HCT116 (cell line): ENCODE measurements at regions not wholly inside any gene's neighbourhood (a gene's known extent, or its start where the extent isn't known, plus 50 kb on each side); places are given as distances from the start of the nearest gene placed in this dataset.

Experiments
- ATAC-seq: fragments of 200-7000 bp; cut with Tn5 transposase; 2 replicates; pipeline ENCODE4 v1.9.1; 2020; ENCODE audit warnings: mild to moderate bottlenecking, moderate library complexity
- BruUV-seq: library from RNA; stranded (reverse); fragments of 400-500 nt; replicated peaks from 2 replicates; lab custom pipeline; 2021; lab: Mats Ljungman, UMichigan
- CTCF ChIA-PET: fragments of 300-600 bp; sonication (Branson Sonifier 250); formaldehyde crosslinking; loops from one replicate; lab custom pipeline; 2021; ENCODE audit warnings: antibody characterized with exemption; lab: Charles Lee
- POLR2A ChIA-PET: fragments of 300-600, 350-600 bp; sonication (Branson Sonifier 250); formaldehyde crosslinking; loops from one replicate; lab custom pipeline; 2021; ENCODE audit warnings: antibody characterized with exemption; lab: Charles Lee
- RAD21 ChIA-PET, 2 experiments: fragments of 300-600 bp; sonication (Branson Sonifier 250); formaldehyde crosslinking; loops; one replicate each; lab custom pipeline; 2023; ENCODE audit warnings: low total read pairs in 2 of 2; ENCODE audit not compliant: uncharacterized antibody in 2 of 2, unreplicated experiment in 2 of 2, low non-redundant PET in 1 of 2; lab: Charles Lee
- DNase-seq: peaks from one replicate; pipeline ENCODE4 v3.0.0-alpha.2; 2010; ENCODE audit warnings: low read depth, low spot score
- H2AFZ ChIP-seq: fragments of 200-600 bp; shearing (Covaris generic), sonication (generic); 2 replicates; pipeline ENCODE4 v1.6.1; 2017; ENCODE audit warnings: low read depth, mixed run types, mixed read lengths, antibody characterized with exemption, low read length; ENCODE audit not compliant: poor library complexity, severe bottlenecking
- H3K27ac ChIP-seq: 2 replicates; pipeline ENCODE4 v1.5.1; 2012; ENCODE audit warnings: low read depth, low read length
- H3K27me3 ChIP-seq: fragments of 200-600 bp; sonication (generic); 2 replicates; pipeline ENCODE4 v1.6.1; 2016; ENCODE audit warnings: mixed run types, low read length, mixed read lengths; ENCODE audit not compliant: insufficient read depth
- H3K36me3 ChIP-seq, 2 experiments: fragments of 200-500 bp in 1 of 2; fragments of 200-600 bp in 1 of 2; sonication (Bioruptor generic) in 1 of 2; sonication (generic) in 1 of 2; 2 replicates each; pipeline versions ENCODE4 v1.5.1 to v1.6.1; 2014 to 2016; ENCODE audit warnings: low read length in 2 of 2, inconsistent platforms in 1 of 2, mixed read lengths in 1 of 2, mixed run types in 1 of 2; ENCODE audit not compliant: insufficient read depth in 2 of 2, control insufficient read depth in 1 of 2
- H3K4me1 ChIP-seq, 2 experiments: fragments of 200-600 bp in 1 of 2; sonication (generic) in 1 of 2; 2 replicates each; pipeline versions ENCODE4 v1.5.1 to v1.6.1; 2012 to 2017; ENCODE audit warnings: low read length in 2 of 2, inconsistent platforms in 1 of 2, mild to moderate bottlenecking in 1 of 2, mixed read lengths in 1 of 2, mixed run types in 1 of 2, moderate library complexity in 1 of 2; ENCODE audit not compliant: insufficient read depth in 2 of 2, control insufficient read depth in 1 of 2
- H3K4me2 ChIP-seq: fragments of 200-600 bp; sonication (generic); 2 replicates; pipeline ENCODE4 v1.6.1; 2017; ENCODE audit warnings: mixed run types, low read length, mixed read lengths
- H3K4me3 ChIP-seq, 2 experiments: fragments of 200-600 bp in 1 of 2; sonication (generic) in 1 of 2; replicated peaks in 1 of 2; 2 replicates each; pipeline ENCODE4 v1.5.1; 2011 to 2016; ENCODE audit warnings: low read length in 2 of 2, control low read depth in 1 of 2, low read depth in 1 of 2, mild to moderate bottlenecking in 1 of 2, mixed read lengths in 1 of 2, mixed run types in 1 of 2
- H3K79me2 ChIP-seq: fragments of 200-600 bp; sonication (generic); 2 replicates; pipeline ENCODE4 v1.6.1; 2017; ENCODE audit warnings: mild to moderate bottlenecking, mixed run types, low read length, moderate library complexity, mixed read lengths; ENCODE audit not compliant: insufficient read depth
- H3K9ac ChIP-seq: fragments of 200-600 bp; sonication (generic); 2 replicates; pipeline ENCODE4 v1.6.1; 2016; ENCODE audit warnings: low read length, mixed read lengths
- H3K9me2 ChIP-seq: fragments of 200-600 bp; sonication (generic), shearing (Covaris generic); 2 replicates; pipeline ENCODE4 v1.6.1; 2017; ENCODE audit warnings: mixed run types, mild to moderate bottlenecking, moderate library complexity; ENCODE audit not compliant: insufficient read depth
- H3K9me3 ChIP-seq, 2 experiments: fragments of 200-500 bp in 1 of 2; fragments of 200-600 bp in 1 of 2; sonication (Bioruptor generic) in 1 of 2; sonication (generic) in 1 of 2; 2 replicates each; pipeline ENCODE4 v1.6.1; 2014 to 2017; ENCODE audit warnings: low read length in 2 of 2, mixed read lengths in 2 of 2, inconsistent platforms in 1 of 2, low read depth in 1 of 2, mild to moderate bottlenecking in 1 of 2, mixed run types in 1 of 2, moderate library complexity in 1 of 2; ENCODE audit not compliant: control insufficient read depth in 1 of 2, insufficient read depth in 1 of 2
- H4K20me1 ChIP-seq: fragments of 200-600 bp; sonication (generic), shearing (Covaris generic); 2 replicates; pipeline ENCODE4 v1.6.1; 2017; ENCODE audit warnings: mixed run types, mild to moderate bottlenecking, moderate library complexity; ENCODE audit not compliant: insufficient read depth
- CBX3 ChIP-seq: IDR thresholded peaks from 2 replicates; pipeline ENCODE4 v1.6.1; 2012; ENCODE audit warnings: low read depth
- ELF1 ChIP-seq: IDR thresholded peaks from 2 replicates; pipeline ENCODE4 v1.6.1; 2012; ENCODE audit warnings: low read depth, borderline replicate concordance
- EZH2 ChIP-seq: fragments of 200-600 bp; sonication (generic); IDR thresholded peaks from 2 replicates; pipeline ENCODE4 v1.6.1; 2017; ENCODE audit warnings: antibody characterized with exemption, mixed run types
- FOSL1 ChIP-seq: IDR thresholded peaks from 2 replicates; pipeline ENCODE4 v1.6.1; 2012; ENCODE audit warnings: low read depth
- JUND ChIP-seq: IDR thresholded peaks from 2 replicates; pipeline ENCODE4 v1.6.1; 2012
- POLR2A ChIP-seq: IDR thresholded peaks from 2 replicates; pipeline ENCODE4 v1.7.0; 2011; ENCODE audit warnings: borderline replicate concordance; ENCODE audit not compliant: insufficient read depth, insufficient read length; ENCODE audit errors: extremely low read depth
- SIN3A ChIP-seq: IDR thresholded peaks from 2 replicates; pipeline ENCODE4 v1.6.1; 2012; ENCODE audit warnings: low read depth
- SP1 ChIP-seq: IDR thresholded peaks from 2 replicates; pipeline ENCODE4 v1.6.1; 2012; ENCODE audit warnings: low read depth
- SRF ChIP-seq: IDR thresholded peaks from 2 replicates; pipeline ENCODE4 v1.6.1; 2012; ENCODE audit warnings: low read depth
- ZNF274 ChIP-seq: fragments of 200-500 bp; sonication (Bioruptor generic); IDR thresholded peaks from 2 replicates; pipeline ENCODE4 v1.6.1; 2014; ENCODE audit warnings: mild to moderate bottlenecking, low read depth, low read length, inconsistent platforms
- intact Hi-C: fragments of 100-400 bp; cut with micrococcal nuclease; formaldehyde crosslinking; loops from 2 replicates; pipeline ENCODE4 v1.10.0; 2022
- TF ChIP-seq, protein P1 (sequence below): IDR thresholded peaks from 2 replicates; pipeline ENCODE4 v1.6.1; 2012
- TF ChIP-seq, protein P2 (sequence below): IDR thresholded peaks from 2 replicates; pipeline ENCODE4 v1.6.1; 2012; ENCODE audit warnings: low read depth
- TF ChIP-seq, protein P3 (sequence below), 3 experiments: fragments of 200-600 bp in 1 of 3; sonication (generic) in 1 of 3; IDR thresholded peaks in 2 of 3; conservative IDR thresholded peaks in 1 of 3; 2 replicates each; pipeline ENCODE4 v1.5.1; 2012 to 2017; ENCODE audit warnings: low read depth in 2 of 3, low read length in 2 of 3, antibody characterized with exemption in 1 of 3, borderline replicate concordance in 1 of 3, control low read depth in 1 of 3, mild to moderate bottlenecking in 1 of 3, mixed read lengths in 1 of 3, mixed run types in 1 of 3, moderate library complexity in 1 of 3; ENCODE audit not compliant: insufficient read depth in 1 of 3

DNA sequence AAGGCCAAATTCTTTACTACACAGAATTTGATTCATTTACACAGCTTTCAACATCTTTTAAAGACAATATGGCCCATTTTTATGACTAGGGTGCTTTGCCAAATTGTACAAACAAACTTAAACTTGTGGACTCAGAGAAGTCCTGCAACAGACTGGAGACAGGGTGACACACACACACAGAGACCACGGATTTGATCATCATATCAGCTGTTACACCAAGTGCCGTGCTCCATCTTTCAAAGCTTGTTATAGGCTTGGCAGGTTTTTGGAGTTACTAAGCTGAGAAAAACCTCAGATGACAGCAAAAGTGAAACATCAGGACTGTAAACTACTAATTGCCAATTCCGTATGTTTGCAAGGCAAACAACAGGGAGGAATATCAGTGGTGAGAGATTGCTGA is 811.7 kb downstream of the GALC start:
- intact Hi-C loops, result no loop called here
- H3K36me3 ChIP-seq, result no peaks in the 10 kb centered on the region
- no peak overlapping the region for H3K4me2 ChIP-seq
- POLR2A ChIA-PET, result no interaction called here
- TF ChIP-seq FOSL1, result no peak
- no peak for TF ChIP-seq CBX3
- no peak for TF ChIP-seq JUND
- TF ChIP-seq SIN3A, result no peak
- TF ChIP-seq EZH2, result no peak
- TF ChIP-seq, protein P1, sequence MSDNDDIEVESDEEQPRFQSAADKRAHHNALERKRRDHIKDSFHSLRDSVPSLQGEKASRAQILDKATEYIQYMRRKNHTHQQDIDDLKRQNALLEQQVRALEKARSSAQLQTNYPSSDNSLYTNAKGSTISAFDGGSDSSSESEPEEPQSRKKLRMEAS, result no peak
- TF ChIP-seq, protein P2, sequence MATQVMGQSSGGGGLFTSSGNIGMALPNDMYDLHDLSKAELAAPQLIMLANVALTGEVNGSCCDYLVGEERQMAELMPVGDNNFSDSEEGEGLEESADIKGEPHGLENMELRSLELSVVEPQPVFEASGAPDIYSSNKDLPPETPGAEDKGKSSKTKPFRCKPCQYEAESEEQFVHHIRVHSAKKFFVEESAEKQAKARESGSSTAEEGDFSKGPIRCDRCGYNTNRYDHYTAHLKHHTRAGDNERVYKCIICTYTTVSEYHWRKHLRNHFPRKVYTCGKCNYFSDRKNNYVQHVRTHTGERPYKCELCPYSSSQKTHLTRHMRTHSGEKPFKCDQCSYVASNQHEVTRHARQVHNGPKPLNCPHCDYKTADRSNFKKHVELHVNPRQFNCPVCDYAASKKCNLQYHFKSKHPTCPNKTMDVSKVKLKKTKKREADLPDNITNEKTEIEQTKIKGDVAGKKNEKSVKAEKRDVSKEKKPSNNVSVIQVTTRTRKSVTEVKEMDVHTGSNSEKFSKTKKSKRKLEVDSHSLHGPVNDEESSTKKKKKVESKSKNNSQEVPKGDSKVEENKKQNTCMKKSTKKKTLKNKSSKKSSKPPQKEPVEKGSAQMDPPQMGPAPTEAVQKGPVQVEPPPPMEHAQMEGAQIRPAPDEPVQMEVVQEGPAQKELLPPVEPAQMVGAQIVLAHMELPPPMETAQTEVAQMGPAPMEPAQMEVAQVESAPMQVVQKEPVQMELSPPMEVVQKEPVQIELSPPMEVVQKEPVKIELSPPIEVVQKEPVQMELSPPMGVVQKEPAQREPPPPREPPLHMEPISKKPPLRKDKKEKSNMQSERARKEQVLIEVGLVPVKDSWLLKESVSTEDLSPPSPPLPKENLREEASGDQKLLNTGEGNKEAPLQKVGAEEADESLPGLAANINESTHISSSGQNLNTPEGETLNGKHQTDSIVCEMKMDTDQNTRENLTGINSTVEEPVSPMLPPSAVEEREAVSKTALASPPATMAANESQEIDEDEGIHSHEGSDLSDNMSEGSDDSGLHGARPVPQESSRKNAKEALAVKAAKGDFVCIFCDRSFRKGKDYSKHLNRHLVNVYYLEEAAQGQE, result no peak
- no peak for TF ChIP-seq SP1
- TF ChIP-seq POLR2A, result no peak
- TF ChIP-seq ELF1, result no peak
- no peak for TF ChIP-seq ZNF274
- TF ChIP-seq, protein P3, sequence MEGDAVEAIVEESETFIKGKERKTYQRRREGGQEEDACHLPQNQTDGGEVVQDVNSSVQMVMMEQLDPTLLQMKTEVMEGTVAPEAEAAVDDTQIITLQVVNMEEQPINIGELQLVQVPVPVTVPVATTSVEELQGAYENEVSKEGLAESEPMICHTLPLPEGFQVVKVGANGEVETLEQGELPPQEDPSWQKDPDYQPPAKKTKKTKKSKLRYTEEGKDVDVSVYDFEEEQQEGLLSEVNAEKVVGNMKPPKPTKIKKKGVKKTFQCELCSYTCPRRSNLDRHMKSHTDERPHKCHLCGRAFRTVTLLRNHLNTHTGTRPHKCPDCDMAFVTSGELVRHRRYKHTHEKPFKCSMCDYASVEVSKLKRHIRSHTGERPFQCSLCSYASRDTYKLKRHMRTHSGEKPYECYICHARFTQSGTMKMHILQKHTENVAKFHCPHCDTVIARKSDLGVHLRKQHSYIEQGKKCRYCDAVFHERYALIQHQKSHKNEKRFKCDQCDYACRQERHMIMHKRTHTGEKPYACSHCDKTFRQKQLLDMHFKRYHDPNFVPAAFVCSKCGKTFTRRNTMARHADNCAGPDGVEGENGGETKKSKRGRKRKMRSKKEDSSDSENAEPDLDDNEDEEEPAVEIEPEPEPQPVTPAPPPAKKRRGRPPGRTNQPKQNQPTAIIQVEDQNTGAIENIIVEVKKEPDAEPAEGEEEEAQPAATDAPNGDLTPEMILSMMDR (IDR thresholded peaks at IDR 0.05 in 2 of 3, conservative IDR thresholded peaks at IDR 0.05 in 1 of 3; ENCODE audit: borderline replicate concordance in 1 of 3, insufficient read depth in 1 of 3, low read depth in 2 of 3, low read length in 2 of 3), result no peak
- no peak for TF ChIP-seq SRF
- DNase-seq (no peak), ATAC-seq (no peak)
- no peak overlapping the region for H3K9ac ChIP-seq
- H3K9me3 ChIP-seq, result peaks cover 0 to 17% of the 10 kb centered on the region in 2 experiments; a peak in 2 of 4 replicates
- no peak overlapping the region for H3K4me3 ChIP-seq
- no peaks in the 10 kb centered on the region for H3K9me2 ChIP-seq
- H3K79me2 ChIP-seq, result no peaks in the 10 kb centered on the region
- no peaks in the 10 kb centered on the region for H3K4me1 ChIP-seq
- H2AFZ ChIP-seq, result no peak overlapping the region
- RAD21 ChIA-PET, result no interaction called here
- H3K27ac ChIP-seq, result no peak overlapping the region
- CTCF ChIA-PET, result no interaction called here
- BruUV-seq, result no TSS peak
- H4K20me1 ChIP-seq, result no peaks in the 10 kb centered on the region
- no peaks in the 10 kb centered on the region for H3K27me3 ChIP-seq
